Keratinocyte (primary cell): ENCODE measurements at regions not wholly inside any gene's neighbourhood (a gene's known extent, or its start where the extent isn't known, plus 50 kb on each side); places are given as distances from the start of the nearest gene placed in this dataset.

Experiments used
- DNase-seq: peaks from one replicate; pipeline ENCODE4 v3.0.0-alpha.2; 2011; ENCODE audit warnings: low read depth, missing footprints, low spot score
- FAIRE-seq: peaks from 2 replicates; lab custom pipeline; 2011; peaks lifted over from hg19 to GRCh38; lab: Jason Lieb, UNC
- H2AFZ ChIP-seq: 2 replicates; pipeline ENCODE4 v1.6.0; 2012; ENCODE audit warnings: low read length, control low read depth, inconsistent platforms; ENCODE audit not compliant: control insufficient read depth
- H3K27ac ChIP-seq: 2 replicates; pipeline ENCODE4 v1.5.1; 2011; ENCODE audit warnings: low read length; ENCODE audit not compliant: control insufficient read depth, insufficient read depth
- H3K27me3 ChIP-seq: 3 replicates; pipeline ENCODE4 v1.6.0; 2011; ENCODE audit warnings: low read length; ENCODE audit not compliant: control insufficient read depth, insufficient read depth; ENCODE audit errors: extremely low read depth
- H3K36me3 ChIP-seq, 2 experiments: 2 replicates in 1 of 2; 3 replicates in 1 of 2; pipeline ENCODE4 v1.5.1; 2011; ENCODE audit warnings: low read length in 2 of 2, mild to moderate bottlenecking in 1 of 2; ENCODE audit not compliant: control insufficient read depth in 2 of 2, insufficient read depth in 2 of 2; ENCODE audit errors: extremely low read depth in 1 of 2
- H3K4me1 ChIP-seq: 3 replicates; pipeline ENCODE4 v1.5.1; 2011; ENCODE audit warnings: low read length; ENCODE audit not compliant: control insufficient read depth, insufficient read depth; ENCODE audit errors: extremely low read depth
- H3K4me2 ChIP-seq: 3 replicates; pipeline ENCODE4 v1.6.0; 2011; ENCODE audit warnings: low read depth, low read length; ENCODE audit not compliant: control insufficient read depth, insufficient read depth; ENCODE audit errors: extremely low read depth
- H3K4me3 ChIP-seq, 3 experiments: fragments of 200-600 bp in 1 of 3; sonication (generic) in 1 of 3; 2 replicates in 2 of 3; 3 replicates in 1 of 3; pipeline ENCODE4 v1.5.1; 2011 to 2016; ENCODE audit warnings: low read length in 3 of 3, mild to moderate bottlenecking in 3 of 3, control low read depth in 2 of 3, inconsistent platforms in 1 of 3, low read depth in 1 of 3, mixed read lengths in 1 of 3, mixed run types in 1 of 3, moderate library complexity in 1 of 3; ENCODE audit not compliant: control insufficient read depth in 2 of 3, insufficient read depth in 2 of 3; ENCODE audit errors: extremely low read depth in 1 of 3
- H3K79me2 ChIP-seq: 2 replicates; pipeline ENCODE4 v1.6.0; 2012; ENCODE audit warnings: low read length; ENCODE audit not compliant: control insufficient read depth, insufficient read depth
- H3K9ac ChIP-seq: 3 replicates; pipeline ENCODE4 v1.6.0; 2011; ENCODE audit warnings: low read length; ENCODE audit not compliant: control insufficient read depth, insufficient read depth; ENCODE audit errors: extremely low read depth
- H3K9me1 ChIP-seq: 3 replicates; pipeline ENCODE4 v1.6.0; 2011; ENCODE audit warnings: low read length; ENCODE audit not compliant: control insufficient read depth, insufficient read depth; ENCODE audit errors: extremely low read depth
- H3K9me3 ChIP-seq: 2 replicates; pipeline ENCODE4 v1.5.1; 2012; ENCODE audit warnings: low read depth, low read length; ENCODE audit not compliant: control insufficient read depth
- H4K20me1 ChIP-seq: 3 replicates; pipeline ENCODE4 v1.6.0; 2011; ENCODE audit warnings: low read length; ENCODE audit not compliant: control insufficient read depth, insufficient read depth; ENCODE audit errors: extremely low read depth
- EZH2 ChIP-seq: IDR thresholded peaks from one replicate; pipeline ENCODE4 v1.6.1; 2012; ENCODE audit warnings: inconsistent platforms, mild to moderate bottlenecking, low read length, moderate library complexity
- dilution Hi-C: fragments of 300-500 bp; cut with MboI; formaldehyde crosslinking; loops from one replicate; pipeline ENCODE4 v1.7.0; 2020; ENCODE audit warnings: low sequenced_read_pairs; ENCODE audit not compliant: extremely low pct_ligation_motif_present
- TF ChIP-seq, protein P1 (sequence below), 3 experiments: IDR thresholded peaks in 1 of 3; conservative IDR thresholded peaks in 1 of 3; optimal IDR thresholded peaks in 1 of 3; 2 replicates in 2 of 3; 3 replicates in 1 of 3; pipeline versions ENCODE3 to v1.5.1; 2011; ENCODE audit warnings: low read length in 3 of 3, mild to moderate bottlenecking in 3 of 3, moderate library complexity in 2 of 3, control low read depth in 1 of 3, inconsistent platforms in 1 of 3; ENCODE audit not compliant: insufficient read depth in 2 of 3; ENCODE audit errors: extremely low read depth in 1 of 3

DNA sequence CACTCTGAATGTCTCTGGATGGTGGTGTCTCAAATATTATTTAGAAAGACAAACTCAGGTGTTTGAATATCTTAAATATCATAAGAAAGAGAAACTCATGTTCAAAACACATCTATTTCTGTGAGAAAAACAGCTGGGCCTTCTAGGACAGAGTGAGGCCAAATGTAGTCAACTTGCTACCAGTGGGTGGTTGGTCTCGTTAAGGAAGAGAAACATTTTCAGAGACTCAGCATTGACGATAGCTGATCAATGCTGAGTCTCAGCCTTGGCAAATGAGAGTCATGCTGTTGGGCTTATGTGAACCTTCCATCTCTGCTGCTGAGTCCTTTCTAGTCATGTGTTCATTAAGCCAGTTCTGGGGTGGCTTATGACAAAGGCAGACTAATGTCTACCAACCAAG, 418.0 kb downstream of the CETN3 start:
- H3K9ac ChIP-seq = no peak overlapping the region
- no peaks in the 10 kb centered on the region for H4K20me1 ChIP-seq
- TF ChIP-seq EZH2 = no peak
- TF ChIP-seq, protein P1, sequence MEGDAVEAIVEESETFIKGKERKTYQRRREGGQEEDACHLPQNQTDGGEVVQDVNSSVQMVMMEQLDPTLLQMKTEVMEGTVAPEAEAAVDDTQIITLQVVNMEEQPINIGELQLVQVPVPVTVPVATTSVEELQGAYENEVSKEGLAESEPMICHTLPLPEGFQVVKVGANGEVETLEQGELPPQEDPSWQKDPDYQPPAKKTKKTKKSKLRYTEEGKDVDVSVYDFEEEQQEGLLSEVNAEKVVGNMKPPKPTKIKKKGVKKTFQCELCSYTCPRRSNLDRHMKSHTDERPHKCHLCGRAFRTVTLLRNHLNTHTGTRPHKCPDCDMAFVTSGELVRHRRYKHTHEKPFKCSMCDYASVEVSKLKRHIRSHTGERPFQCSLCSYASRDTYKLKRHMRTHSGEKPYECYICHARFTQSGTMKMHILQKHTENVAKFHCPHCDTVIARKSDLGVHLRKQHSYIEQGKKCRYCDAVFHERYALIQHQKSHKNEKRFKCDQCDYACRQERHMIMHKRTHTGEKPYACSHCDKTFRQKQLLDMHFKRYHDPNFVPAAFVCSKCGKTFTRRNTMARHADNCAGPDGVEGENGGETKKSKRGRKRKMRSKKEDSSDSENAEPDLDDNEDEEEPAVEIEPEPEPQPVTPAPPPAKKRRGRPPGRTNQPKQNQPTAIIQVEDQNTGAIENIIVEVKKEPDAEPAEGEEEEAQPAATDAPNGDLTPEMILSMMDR (optimal IDR thresholded peaks at IDR 0.05 in 1 of 3, IDR thresholded peaks at IDR 0.05 in 1 of 3, conservative IDR thresholded peaks at IDR 0.05 in 1 of 3; ENCODE audit: extremely low read depth in 1 of 3, insufficient read depth in 2 of 3, low read length in 3 of 3) = no peak
- no peak overlapping the region for H2AFZ ChIP-seq
- no peak overlapping the region for H3K4me3 ChIP-seq
- DNase-seq = no peak
- no peak overlapping the region for H3K27ac ChIP-seq
- dilution Hi-C loops = no loop called here
- FAIRE-seq = no peak
- no peak overlapping the region for H3K4me2 ChIP-seq
- no peaks in the 10 kb centered on the region for H3K79me2 ChIP-seq
- no peaks in the 10 kb centered on the region for H3K27me3 ChIP-seq
- H3K9me3 ChIP-seq = no peaks in the 10 kb centered on the region
- no peaks in the 10 kb centered on the region for H3K4me1 ChIP-seq
- H3K36me3 ChIP-seq = no peaks in the 10 kb centered on the region
- H3K9me1 ChIP-seq = no peaks in the 10 kb centered on the region

GRCh38 chr5:89989776-89990175, 419.8 kb downstream of the CETN3 start:
- Histone ChIP-seq H3K4me2 (no peak overlapping the region), H3K9ac (no peak overlapping the region), H3K4me1 (no peaks in the 10 kb centered on the region), H3K4me3 (no peak overlapping the region), H3K36me3 (no peaks in the 10 kb centered on the region), H3K9me1 (no peaks in the 10 kb centered on the region), H2AFZ (no peak overlapping the region), H3K9me3 (no peaks in the 10 kb centered on the region), H3K27ac (no peak overlapping the region), H3K27me3 (no peaks in the 10 kb centered on the region), H4K20me1 (no peaks in the 10 kb centered on the region), H3K79me2 (no peaks in the 10 kb centered on the region)
- FAIRE-seq = no peak
- dilution Hi-C loops = no loop called here
- TF ChIP-seq, protein P1 (optimal IDR thresholded peaks at IDR 0.05 in 1 of 3, IDR thresholded peaks at IDR 0.05 in 1 of 3, conservative IDR thresholded peaks at IDR 0.05 in 1 of 3; ENCODE audit: extremely low read depth in 1 of 3, insufficient read depth in 2 of 3, low read length in 3 of 3) = no peak
- TF ChIP-seq EZH2 = no peak
- DNase-seq = no peak
